ENCODE measurements at regions not wholly inside any gene's neighbourhood (a gene's known extent, or its start where the extent isn't known, plus 50 kb on each side); places are given as distances from the start of the nearest gene placed in this dataset.

- Histone ChIP-seq H3K36me3 (no peaks in the 10 kb centered on the region), H3K27me3 (no peaks in the 10 kb centered on the region), H3K4me3 (no peak overlapping the region), H3K4me1 (no peaks in the 10 kb centered on the region), H3K9me3 (no peaks in the 10 kb centered on the region), H3K9ac (ENCODE audit: low read depth in 2 of 2, low read length in 2 of 2) (no peak overlapping the region), H3K27ac (no peak overlapping the region)
- intact Hi-C loops (cut with DNase I): no loop called here
- DNase-seq: no peak
- no peak for TF ChIP-seq CTCF (IDR thresholded peaks at IDR 0.05)
These were observed 315.2 kb downstream of the PSAT1 start for GRCh38 chr9:78612091-78612490.

GRCh38 chr9:78613006-78613405 is 316.1 kb downstream of the PSAT1 start:
- intact Hi-C loops (cut with DNase I): no loop called here
- no peak overlapping the region for H3K9ac ChIP-seq (ENCODE audit: low read depth in 2 of 2, low read length in 2 of 2)
- H3K27ac ChIP-seq: no peak overlapping the region
- H3K9me3 ChIP-seq: no peaks in the 10 kb centered on the region
- H3K4me3 ChIP-seq: no peak overlapping the region
- H3K4me1 ChIP-seq: no peaks in the 10 kb centered on the region
- no peak for DNase-seq
- no peak for TF ChIP-seq CTCF (IDR thresholded peaks at IDR 0.05)
- H3K36me3 ChIP-seq: no peaks in the 10 kb centered on the region
- no peaks in the 10 kb centered on the region for H3K27me3 ChIP-seq

GRCh38 chr9:78614892-78615291 is 318.0 kb downstream of the PSAT1 start:
- no peak for DNase-seq
- no peaks in the 10 kb centered on the region for H3K27me3 ChIP-seq
- H3K4me3 ChIP-seq: no peak overlapping the region
- H3K27ac ChIP-seq: no peak overlapping the region
- intact Hi-C loops (cut with DNase I): no loop called here
- no peaks in the 10 kb centered on the region for H3K4me1 ChIP-seq
- H3K9ac ChIP-seq (ENCODE audit: low read depth in 2 of 2, low read length in 2 of 2): no peak overlapping the region
- no peaks in the 10 kb centered on the region for H3K9me3 ChIP-seq
- TF ChIP-seq CTCF (IDR thresholded peaks at IDR 0.05): no peak
- H3K36me3 ChIP-seq: no peaks in the 10 kb centered on the region

GRCh38 chr9:78615372-78615771 is 318.4 kb downstream of the PSAT1 start:
- Histone ChIP-seq H3K9me3 (no peaks in the 10 kb centered on the region), H3K9ac (ENCODE audit: low read depth in 2 of 2, low read length in 2 of 2) (no peak overlapping the region), H3K36me3 (no peaks in the 10 kb centered on the region), H3K4me1 (no peaks in the 10 kb centered on the region), H3K27ac (no peak overlapping the region), H3K27me3 (no peaks in the 10 kb centered on the region), H3K4me3 (no peak overlapping the region)
- no peak for TF ChIP-seq CTCF (IDR thresholded peaks at IDR 0.05)
- intact Hi-C loops (cut with DNase I): no loop called here
- no peak for DNase-seq

- no peak for TF ChIP-seq CTCF (IDR thresholded peaks at IDR 0.05)
- Histone ChIP-seq H3K27me3 (no peaks in the 10 kb centered on the region), H3K4me3 (no peak overlapping the region), H3K9ac (ENCODE audit: low read depth in 2 of 2, low read length in 2 of 2) (no peak overlapping the region), H3K36me3 (no peaks in the 10 kb centered on the region), H3K27ac (no peak overlapping the region), H3K4me1 (no peaks in the 10 kb centered on the region), H3K9me3 (no peaks in the 10 kb centered on the region)
- no peak for DNase-seq
- intact Hi-C loops (cut with DNase I): no loop called here
These were observed 321.8 kb downstream of the PSAT1 start for GRCh38 chr9:78618735-78619134.

- no peak for DNase-seq
- intact Hi-C loops (cut with DNase I): no loop called here
- no peaks in the 10 kb centered on the region for H3K9me3 ChIP-seq
- no peak overlapping the region for H3K9ac ChIP-seq (ENCODE audit: low read depth in 2 of 2, low read length in 2 of 2)
- no peak for TF ChIP-seq CTCF (IDR thresholded peaks at IDR 0.05)
- no peaks in the 10 kb centered on the region for H3K4me1 ChIP-seq
- no peaks in the 10 kb centered on the region for H3K27me3 ChIP-seq
- no peak overlapping the region for H3K4me3 ChIP-seq
- H3K36me3 ChIP-seq: no peaks in the 10 kb centered on the region
- no peak overlapping the region for H3K27ac ChIP-seq
These were observed 323.4 kb downstream of the PSAT1 start for GRCh38 chr9:78620303-78620702.

Measured in colonic mucosa (tissue), 4 donors.